GM19438 (cell line): ENCODE measurements at regions not wholly inside any gene's neighbourhood (a gene's known extent, or its start where the extent isn't known, plus 50 kb on each side); places are given as distances from the start of the nearest gene placed in this dataset.

ENCODE experiments used
- ATAC-seq: cut with Tn5 transposase; IDR thresholded peaks from one replicate; pipeline ENCODE4 v1.9.1; 2021; ENCODE audit warnings: low read depth; ENCODE audit not compliant: unreplicated experiment

DNA sequence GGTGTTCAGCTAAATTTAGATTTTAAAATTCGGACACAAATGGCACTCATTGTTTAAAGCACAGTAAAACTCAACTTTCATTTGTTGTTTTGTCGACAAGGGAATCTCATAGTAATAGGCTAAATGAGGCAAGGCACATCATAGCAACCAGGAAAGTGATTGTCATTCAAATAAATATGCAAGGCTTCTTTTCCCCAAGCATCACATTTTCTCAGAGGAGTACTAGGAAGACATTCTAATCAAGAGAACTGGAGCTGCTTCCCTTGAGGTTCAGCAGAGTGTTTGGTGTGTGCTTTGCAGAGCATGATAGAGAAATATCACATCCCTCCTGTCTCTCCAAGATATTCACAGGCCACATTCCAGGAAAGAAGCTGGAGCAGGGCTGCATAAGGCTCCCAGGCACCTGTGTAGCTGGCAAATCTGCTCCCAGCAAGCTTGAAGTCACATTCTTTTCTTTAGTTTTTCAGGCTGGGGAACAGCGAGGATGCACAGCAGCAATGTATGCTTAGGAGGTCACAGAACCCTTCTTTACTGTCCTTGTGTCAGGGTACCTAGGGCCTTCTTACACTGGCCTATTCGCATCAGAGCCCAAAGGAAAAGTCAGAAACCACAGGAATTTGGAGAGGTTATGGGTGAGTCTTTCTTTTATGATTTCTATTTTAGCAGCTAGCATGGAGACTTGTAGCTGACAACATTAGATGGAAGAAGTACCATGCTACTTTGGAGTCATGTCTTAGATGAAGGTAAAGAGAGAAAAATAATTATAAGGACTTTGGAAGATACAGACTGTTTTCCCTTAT is 95.9 kb upstream of the HDAC9 start:
- ATAC-seq: no peak

DNA sequence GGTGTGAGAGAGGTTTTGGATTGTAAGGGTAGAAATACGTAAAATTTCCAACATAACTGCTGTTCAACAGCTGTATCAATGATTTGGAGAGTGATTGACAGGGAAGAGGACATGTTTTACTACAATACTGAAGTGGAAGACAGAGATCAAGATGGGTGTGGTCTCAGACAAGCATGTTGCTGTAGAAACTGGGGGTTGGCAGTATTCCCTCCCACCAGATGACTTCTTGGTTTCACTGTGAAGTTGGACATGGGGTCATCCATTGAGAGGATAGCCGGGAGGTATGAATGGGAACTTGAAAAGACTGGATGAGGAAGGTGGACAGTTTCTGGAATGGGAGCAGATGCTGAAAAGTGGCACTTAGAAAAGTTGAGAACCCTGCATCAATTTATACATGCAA is 95.3 kb upstream of the HDAC9 start:
- ATAC-seq: no peak

DNA sequence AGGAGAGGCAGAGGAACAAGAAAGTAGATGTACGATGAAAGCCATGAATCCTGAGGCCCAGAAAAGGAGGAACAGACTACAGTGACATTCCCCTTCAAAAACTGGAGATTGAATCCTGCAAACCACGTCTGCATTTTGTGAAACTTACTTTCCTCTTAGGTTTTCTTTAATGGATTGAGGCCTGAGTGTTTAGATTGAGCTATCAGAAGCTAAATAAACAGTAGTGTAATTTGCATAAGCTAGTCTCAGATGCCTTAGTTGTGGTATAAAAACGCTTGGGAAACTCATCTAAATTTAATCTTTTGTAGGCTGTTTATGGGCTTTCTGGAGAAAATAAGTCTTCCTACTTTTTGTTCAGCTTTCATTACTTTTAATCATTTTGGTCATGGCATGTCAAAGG is 94.8 kb upstream of the HDAC9 start:
- no peak for ATAC-seq

DNA sequence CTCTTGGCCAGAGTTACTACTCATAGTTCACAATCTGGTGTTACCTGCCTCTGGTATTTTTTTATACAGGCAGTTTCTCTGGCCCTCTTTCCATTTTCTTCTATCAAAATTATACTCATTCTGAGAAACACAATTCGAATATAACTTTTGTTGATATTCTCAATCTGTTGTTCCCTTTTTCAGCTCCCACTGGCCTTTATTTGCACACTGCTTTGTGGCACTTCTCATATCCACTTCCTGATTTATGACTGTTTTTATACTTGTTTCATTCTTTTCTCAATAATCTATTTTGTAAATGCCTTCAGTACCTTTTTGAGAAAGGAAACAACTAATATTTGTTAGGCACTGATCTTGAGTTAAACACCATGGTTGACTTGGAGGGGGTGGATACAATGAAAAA is 93.8 kb upstream of the HDAC9 start:
- ATAC-seq: no peak

DNA sequence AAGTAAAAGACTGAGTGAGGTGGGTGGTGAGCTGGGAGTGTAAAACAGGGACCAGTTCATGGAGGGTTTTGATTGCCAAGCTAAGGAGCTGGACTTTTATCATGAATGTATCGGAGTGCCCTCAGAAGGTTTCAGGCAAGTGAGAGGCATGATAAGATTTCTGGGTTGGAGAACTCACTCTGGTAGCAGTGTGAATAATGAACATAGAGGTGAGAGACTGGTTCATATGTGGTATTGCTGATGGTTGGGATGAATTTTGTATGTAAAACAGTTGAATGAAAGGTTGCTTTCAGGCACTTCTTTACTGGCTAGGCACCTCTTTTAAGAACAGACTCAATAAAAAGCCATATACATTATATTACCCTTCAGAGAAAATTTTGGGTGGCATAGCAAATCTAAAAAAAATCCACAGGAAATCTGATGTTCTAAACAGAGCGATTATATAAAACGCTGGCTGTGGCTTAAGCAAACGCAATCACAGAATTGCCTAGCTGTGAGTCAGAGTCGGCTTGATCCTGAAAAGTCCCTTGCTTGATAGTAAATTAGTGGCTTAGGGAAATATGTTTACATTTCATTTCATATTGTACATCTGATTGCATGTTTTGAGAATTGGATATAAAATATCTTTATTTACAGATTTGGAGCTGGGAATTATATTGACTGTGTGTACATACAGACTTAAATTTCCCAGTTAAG is 92.9 kb upstream of the HDAC9 start:
- ATAC-seq: no peak

DNA sequence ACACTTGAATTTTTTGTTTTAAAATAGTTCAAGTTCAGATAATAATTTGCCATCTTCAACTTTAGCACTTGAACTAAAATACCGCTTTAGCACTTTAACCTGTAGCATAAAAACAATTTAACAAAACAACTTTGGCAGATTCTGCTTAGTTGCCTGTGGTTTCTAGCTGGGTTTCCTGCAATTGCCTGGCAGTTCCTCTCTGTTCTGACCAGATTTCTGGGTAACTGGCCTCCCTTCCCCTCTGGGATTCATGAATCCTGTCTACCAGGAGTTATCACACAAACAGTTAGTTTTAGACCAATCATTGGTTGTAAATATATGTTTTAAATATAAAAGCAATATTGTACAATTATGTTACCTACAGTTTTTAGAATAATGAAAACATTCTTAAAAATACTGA is 89.8 kb upstream of the HDAC9 start:
- ATAC-seq: no peak

DNA sequence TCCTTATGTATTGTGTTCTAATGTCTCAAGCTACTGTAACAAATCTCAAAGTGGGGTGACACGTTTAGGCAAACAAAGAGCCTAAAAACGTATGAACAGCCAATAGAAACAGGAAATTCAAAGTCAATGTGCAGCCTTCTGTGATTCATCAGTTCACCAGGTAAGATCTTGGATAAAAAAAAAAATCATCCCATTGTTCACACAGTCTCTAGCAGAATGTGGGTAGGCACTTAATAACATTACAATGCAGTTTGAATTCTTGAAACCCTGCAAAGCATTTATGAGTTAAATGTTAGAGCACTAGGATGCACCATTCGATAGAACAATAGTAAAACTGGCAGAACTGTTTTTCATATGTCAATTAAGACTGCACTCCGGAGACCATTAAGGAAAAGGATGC is 88.2 kb upstream of the HDAC9 start:
- ATAC-seq: no peak

DNA sequence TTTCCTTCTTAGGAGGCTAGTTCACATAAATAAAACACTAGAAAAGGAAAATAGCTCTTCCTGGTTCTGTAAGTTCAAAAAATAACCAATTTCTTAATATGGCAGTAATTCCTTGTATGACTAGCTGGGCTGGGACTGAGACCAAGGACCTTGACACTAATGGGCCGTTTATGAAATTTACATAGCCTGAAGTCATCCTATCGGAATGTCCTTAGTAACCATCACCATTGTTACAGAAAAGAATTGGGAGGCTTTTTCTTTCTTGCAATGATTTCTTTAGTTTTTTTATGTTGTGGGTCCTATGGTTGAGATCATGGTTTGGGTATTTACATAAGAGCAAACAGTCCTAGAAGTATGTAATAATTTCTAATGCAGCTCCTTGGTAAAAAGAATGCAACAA is 87.1 kb upstream of the HDAC9 start:
- no peak for ATAC-seq

DNA sequence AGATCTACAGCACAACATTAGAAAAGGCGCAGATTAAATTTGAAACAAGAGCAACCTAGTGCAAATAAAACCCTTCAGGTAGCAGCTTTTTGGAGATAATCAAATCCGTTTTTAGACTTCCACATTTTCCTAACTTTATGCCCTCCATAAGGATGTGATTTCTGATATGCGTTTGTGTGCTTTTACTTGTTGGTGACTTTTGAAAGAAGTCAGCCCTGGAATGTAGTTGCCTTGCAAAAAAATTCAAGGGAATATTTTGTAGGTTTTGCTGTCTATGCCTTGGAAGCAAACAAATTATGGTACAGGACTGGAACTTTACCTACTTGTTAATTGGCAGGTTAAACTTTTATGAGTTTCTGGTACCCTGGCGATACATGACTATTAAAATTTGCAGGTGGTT is 86.7 kb upstream of the HDAC9 start:
- ATAC-seq: no peak

DNA sequence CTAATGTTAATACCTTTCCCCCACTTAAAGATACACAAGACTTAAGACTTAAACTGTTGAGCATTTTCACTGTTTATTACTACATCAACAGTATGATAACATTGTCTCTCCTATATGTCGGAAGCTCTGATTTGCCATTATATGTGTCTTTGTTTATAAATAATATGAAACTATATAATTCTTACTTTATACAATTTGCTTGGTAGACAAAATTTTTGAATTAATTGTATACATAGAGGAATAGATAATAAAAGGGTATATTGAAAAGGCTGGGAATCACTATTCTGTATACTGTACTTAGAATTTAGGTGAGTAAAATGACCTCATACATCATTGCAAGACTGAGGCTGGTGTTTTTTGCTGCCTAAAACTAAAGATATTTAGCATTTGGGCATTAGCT is 82.1 kb upstream of the HDAC9 start:
- ATAC-seq: no peak

DNA sequence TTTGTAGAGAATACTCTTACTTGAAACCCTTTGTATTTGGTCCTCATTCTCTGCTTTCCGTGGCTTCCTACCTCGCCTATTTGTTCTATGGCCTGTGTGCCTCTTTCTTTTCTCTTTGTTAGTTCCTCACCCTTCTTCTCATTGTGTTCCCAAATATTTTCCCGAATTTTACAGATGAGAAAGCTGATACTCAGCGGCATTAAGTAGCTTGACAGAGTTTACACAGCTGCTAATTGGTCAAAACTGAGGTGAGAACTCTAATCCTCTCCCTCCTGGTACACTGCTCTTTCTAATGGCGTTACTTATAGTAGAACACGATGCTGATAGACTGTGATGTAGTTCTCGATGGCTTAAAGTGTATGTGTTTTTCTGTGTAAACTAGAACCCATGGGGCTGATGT is 80.7 kb upstream of the HDAC9 start:
- no peak for ATAC-seq

DNA sequence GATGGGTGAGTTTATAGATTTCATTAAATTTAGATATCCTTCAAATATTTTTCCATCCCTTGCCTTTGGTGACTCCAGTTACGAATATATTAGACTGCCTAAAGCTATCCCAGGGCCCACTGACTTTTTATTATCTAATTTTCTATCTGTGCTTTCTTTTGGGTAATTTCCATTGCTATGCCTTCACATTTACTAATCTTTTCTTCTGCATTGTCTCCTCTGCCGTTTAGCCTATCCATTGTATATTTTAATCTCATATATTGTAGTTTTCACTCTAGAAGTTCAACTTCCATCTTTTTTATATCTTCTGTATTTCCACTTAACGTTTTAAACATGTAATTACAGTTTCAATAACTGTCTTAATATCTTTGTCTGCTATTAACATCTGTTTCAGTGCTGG is 78.6 kb upstream of the HDAC9 start:
- ATAC-seq: no peak

DNA sequence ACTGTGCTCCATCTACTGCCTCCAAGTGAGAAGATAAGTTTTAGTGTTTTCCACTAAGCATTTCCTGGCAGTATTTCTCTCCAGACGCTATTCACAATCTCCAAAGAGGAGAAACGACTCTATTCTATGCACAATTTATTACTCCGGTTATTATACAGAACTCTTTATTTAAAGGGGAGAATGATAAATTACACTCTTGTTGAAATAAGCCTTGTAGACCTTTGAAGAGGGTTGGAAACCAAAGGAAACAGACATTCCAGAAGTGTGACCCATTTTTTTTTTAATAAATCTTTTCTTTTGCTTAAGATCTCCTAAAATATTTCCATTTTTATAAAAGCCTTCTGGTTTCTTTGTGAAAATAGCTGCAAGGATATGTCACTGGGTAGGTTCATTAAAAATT is 76.1 kb upstream of the HDAC9 start:
- no peak for ATAC-seq

DNA sequence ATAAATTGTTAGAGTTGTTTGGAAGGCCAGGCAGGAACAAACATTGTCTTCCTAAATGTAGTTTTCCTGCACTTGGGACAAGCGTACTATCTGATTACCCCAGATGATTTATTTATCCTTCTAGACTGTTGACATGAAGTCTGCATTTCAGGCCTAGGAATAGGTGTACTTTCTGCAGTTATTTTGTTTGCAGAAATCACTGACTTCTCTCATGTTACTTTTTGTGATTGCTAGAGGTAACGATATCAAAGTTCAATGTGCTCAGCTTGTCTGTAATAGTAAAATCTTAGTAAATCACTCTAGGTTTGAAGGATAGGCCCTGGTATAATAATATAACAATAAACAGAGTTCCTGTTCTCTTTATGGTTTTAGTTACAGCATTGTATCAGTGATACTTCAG is 75.4 kb upstream of the HDAC9 start:
- ATAC-seq: no peak

DNA sequence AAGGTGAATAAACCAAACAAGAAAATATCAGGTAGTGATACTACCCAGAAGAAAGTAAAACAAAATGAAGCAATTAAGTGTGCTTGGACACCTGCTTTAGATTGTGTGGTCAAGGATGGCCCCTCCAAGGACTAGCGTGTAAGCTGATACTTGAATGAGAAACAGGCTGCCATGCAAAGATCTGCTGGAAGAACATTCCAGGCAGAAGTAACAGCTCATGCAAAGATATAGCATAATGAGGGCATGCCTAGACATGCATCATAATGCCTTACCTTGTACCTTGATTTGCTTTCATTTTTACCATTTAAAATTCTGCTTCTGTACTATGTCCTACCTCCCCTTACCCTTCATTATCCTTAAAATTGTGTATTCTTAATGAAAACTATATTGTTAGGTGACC is 74.8 kb upstream of the HDAC9 start:
- ATAC-seq: no peak

DNA sequence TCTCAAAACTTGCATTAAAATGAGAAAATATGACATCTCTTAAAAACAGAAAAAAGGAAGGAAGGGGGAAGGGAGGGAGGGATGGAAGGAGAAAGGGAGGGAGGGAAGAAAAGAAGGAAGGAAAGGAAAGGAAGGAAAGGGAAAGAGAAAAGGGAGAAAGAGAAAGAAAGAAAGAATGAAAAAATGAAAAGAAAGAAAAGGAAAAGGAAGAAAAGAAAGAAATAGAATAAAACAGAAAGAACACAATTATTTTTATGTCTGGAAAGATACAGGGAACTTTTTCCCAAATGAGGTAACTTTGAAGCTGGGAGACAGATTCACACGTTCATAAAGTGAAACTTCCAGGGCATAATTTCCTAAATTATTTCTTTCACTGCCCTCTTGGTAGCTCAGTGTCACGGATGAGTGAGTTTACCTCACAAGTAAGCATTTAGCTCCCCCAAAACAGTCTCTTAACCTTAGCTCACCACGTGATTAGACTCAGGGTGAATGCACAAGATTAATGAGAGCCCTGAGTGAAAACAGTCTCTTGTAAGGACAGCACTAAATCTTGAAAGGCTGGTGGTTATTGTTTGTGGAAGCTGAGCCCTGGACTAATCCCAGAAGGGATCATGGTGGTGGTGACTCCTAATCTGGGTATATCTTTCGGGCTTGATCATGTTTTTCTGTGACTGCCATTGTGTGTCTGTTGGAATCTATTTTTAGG is 74.1 kb upstream of the HDAC9 start:
- ATAC-seq: no peak

DNA sequence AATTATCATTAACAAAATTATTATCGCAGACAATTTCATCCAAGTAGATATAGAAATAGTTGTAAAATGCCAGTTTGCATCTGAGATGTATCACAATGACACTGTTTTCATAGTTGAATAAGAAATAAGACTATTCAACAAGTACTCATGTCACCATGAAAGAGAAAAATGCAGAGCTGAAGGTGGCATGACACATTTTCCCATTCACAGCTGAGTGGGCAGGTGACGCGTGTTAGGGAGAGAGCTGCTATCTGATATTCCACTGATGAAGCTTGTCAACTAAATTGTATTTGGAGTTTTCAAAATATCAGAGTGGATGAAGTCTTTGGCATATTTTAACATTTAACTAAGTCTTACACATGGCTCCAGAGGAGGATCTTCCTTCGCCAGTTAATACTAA is 70.3 kb upstream of the HDAC9 start:
- ATAC-seq: no peak

DNA sequence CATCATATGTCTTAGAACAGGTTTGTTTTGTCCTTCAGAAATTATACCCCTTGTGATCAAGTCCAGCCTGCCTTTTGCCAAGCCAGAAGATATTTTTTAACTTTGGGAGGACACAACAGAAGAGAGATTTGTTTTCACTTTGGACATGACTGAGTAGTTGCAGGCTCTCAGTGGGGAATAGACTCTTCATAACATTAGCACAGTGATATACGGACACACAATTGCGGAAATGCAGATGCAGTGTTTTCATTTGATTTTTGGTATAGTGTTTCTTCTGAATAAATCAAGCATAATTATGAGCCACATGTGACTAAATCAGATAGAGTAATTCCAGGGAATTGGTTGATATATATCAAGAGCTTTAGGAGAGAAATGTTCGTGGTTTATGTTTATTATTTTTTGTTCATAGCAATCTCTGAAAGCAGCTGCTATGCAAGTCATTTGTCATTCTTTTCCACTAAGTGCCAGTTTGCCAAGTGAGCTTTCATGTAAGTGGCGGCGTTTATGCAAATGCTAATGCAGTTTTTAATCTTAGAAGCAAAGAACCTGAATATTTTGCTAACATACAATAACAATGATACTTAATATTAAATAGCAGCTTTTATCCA is 69.6 kb upstream of the HDAC9 start:
- no peak for ATAC-seq

DNA sequence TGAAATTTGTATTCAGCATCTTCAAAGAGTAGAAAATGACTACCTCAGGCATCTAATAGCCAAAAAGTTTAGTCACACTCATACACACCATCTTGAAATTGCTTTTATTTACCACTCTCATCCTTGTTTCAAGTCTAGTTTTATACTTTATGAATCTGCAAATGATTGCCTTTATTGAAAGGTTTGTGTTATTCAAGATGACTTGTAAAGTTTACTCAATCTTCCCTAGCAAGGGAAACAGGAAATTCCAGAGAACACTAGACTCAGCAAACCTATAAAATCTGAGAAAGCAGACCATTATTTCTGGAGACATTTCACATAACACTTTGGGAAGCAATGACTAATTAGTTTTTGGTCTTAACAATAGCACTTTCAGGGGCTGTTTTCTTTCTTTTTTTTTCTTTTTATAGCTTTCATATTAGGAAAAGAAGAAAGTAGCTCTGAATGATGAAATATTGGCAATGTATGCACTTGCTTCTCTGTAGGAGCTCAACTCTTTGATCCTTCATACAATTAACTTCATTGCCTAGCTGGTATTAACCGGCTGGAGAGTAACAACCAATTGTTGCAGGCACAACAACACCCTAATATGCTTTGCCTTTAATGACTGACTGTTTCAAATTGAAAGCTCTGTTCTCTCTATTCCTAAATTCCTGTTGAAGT is 68.9 kb upstream of the HDAC9 start:
- no peak for ATAC-seq

DNA sequence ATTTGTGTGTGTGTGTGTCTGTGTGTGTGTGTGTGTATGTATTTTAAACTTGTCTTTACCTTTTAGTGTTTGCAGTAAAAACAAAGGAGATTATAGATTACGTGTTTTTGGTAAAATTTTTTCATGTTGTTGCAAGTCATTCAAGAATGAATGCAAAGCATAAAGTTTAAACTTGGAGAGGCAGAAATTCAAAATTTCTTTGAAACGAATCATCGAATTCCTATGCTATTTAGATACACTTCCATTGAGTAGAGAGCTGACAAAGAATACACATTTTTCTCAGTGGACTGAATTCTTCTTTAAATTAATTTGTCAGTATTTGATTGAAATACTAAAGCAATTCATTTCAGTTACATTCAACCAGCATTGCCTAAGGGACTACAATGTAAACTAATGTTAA is 66.0 kb upstream of the HDAC9 start:
- ATAC-seq: no peak

DNA sequence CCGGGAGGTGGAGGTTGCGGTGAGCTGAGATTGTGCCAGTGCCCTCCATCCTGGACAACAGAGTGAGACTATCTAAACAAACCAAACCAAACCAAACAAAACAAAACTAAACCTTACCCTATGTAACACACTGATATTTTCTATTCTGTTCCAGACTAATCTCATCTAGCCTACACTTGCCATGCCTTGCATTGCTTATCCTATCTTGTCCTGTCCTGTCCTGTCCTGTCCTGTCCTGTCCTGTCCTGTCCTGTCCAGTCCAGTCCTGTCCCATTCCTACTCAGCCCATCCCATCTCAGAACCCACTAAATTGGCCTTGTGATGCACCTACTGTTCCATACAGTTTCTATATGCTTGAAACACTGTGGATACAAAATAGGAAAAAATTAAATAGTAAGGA is 64.7 kb upstream of the HDAC9 start:
- no peak for ATAC-seq
